Suppressor macrophage (primary cell): ENCODE measurements at regions not wholly inside any gene's neighbourhood (a gene's known extent, or its start where the extent isn't known, plus 50 kb on each side); places are given as distances from the start of the nearest gene placed in this dataset.

Experiments used
- DNase-seq, 4 experiments: peaks; one replicate each; pipeline ENCODE4 v3.0.0-alpha.2; 2020 to 2022

DNA sequence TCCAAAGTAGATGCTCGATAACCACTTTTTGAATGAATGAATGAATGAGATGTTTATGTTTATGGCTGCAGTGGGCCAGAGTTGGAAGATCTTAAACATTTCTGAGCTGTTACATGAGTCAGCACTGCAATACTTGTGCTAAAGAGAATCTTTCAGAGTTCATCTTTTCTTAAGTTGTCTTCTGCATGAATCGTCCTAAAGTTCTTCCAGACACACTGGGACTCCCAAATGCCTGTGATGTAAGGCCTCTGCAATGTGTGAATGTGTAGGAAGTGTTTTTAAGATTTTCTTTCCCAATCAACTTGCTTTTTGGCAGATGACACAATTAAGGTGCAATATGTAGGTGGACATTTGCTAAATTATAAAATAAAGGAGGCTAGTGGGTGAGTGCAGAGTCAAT, 50.3 kb upstream of the TRIM9 start:
- peak; percentile 7 to 47 (median 29) for DNase-seq

DNA sequence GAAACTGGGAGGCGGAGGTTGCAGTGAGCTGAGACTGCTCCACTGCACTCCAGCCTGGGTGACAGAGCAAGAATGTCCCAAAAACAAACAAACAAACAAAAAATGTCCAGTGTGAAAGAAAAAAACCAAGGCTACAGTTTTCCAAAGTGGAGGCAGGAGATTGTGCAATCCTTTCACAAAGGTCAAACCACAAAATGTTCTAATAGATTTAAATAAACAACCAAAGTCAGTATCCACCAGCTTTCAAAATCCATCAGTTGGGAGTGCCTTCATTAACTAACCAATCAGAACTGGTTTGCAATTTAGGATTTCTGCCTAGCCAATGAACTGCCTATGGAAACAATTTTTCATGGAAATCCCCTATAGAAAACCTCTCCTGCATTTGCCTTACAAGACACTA, 52.3 kb upstream of the TRIM9 start:
- peak in 3 of 4 experiments; percentile 12 to 54 (median 21) for DNase-seq

- DNase-seq: no peak
Observed at GRCh38 chr14:51155326-51155725, 60.4 kb upstream of the TRIM9 start.

DNA sequence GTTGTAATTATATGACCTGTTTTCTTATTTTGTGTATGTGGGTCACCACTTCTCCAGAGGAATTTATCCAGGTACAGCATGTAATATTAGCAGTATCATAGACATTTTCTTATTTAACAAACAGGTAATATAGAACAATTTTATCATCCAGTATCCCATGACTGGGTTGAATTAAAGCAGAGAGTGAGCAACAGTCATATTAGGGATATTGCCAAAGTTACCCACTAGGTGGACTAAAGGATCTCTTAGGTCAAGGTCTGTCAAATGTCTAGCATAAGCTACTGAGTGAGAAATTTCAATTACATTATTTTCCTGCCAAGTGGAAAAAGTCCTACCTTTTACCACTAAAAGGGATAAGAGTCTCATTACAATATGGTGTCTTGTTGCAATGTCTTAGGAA, 62.1 kb upstream of the TRIM9 start:
- DNase-seq: peak in 3 of 4 experiments; percentile 32 to 58 (median 51)

- DNase-seq: no peak
Observed at GRCh38 chr14:51160871-51161270, 66.0 kb upstream of the TRIM9 start.

DNA sequence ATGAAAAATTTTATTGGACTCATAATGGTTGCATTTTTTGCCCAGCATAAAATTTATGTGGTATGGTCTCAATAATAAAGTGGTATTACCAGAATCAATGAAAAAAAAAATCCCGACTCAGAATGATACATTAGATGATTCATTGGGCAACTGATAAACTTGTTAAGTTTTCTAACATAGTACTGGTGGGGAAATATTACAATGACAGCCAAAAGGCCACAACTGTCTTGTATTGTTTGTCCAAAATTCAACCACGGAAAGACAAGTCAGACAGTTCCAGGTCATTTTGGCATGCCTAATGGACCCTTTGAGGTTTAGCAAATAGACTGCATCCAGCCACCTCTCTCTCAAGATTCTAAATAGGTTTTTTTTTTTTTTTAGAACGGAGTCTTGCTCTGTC, 70.5 kb upstream of the TRIM9 start:
- DNase-seq: no peak

DNA sequence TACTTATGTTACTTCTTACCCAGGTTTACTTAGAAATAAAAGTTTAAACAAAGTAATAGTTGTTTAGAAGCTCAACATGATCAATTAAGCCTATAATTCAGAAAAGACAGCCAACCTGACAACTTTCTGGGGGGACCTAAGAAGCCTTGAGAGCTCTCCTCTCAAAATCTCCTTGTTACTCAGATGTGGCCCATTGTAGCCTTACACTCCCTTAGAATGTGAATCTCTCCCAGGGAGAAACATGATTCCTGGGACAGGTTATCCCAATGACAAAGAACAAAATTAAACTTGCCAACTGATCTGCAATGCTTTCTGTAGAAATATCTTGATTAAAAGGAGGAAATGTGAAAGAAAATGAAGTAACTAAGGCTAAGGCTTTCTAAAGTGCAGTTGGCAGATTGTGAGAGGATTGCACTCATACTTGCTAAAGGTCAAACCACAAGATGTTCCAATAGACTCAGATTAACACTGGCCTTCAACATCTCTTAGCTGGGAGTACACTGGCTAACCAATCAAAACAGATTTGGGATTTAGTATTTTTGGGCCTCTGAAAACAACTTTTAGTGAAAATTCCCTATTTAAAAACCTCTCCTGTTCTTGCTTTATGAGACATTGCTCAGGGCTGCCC, 72.3 kb upstream of the TMX1 start:
- DNase-seq: peak; percentile 31 to 74 (median 56)

GRCh38 chr14:51168215-51168613, 71.8 kb upstream of the TMX1 start:
- DNase-seq: no peak

DNA sequence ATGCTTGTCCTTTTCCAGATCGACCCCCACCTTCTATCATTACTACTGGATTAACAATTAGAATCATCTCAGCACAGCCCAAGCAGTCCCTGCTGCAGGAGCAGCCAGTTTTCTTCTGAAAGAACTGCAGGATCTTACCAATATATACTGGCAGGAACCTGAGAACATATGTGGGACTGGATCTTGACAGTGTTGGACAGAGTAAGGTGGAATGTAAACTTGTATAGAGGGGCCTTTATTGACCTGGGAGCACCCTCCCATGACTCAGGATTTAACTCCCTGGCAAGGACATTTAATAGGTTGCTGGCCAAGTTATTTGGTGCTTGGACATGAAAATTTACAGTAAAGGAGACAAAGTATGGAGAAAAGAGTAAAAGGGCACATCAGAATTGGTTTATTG, 66.2 kb upstream of the TMX1 start:
- DNase-seq: no peak

DNA sequence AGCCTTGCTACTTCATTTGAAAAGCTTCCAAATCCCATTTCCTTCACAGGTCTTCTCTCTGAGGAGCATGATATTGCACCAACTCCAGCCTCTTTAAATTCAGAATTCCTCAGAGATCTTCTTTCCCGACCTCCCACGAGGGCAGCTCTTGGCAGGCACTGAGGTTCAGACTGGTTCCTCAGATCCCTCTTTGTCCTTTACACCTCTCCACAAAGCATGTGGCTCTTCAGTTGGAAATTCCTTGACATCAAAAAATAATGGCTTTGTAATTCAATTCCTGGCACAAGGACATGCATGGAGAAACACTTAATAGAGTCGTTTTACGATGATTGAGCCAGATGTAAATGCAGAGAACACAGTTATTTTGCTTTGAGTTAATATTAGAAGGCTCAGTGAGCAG, 63.2 kb upstream of the TMX1 start:
- no peak for DNase-seq

GRCh38 chr14:51180577-51180976, 59.5 kb upstream of the TMX1 start:
- peak; percentile 5 to 43 (median 16) for DNase-seq

- no peak for DNase-seq
Observed at GRCh38 chr14:51182131-51182565, 57.9 kb upstream of the TMX1 start.

- DNase-seq: peak; percentile 19 to 47 (median 36)
Observed at GRCh38 chr14:51185180-51185579, 54.9 kb upstream of the TMX1 start.

DNA sequence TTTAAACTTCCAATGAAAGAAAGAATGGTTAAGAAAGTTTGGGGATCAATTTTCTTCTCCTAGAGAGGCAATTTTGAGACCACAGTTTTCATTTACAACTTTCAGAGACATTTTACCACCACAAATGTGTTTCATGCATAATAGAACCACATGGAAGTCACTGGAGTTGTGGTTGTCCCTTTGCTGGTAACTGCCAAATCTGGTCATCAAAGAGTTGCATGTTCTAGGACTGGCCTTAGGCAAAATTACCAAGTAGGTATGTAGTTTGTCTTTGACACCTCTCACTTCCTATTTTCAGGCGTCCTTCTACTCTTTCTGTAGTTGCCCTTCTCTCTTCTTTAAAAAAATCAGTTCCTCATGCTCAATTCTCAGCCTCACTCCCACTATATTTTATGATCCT, 54.3 kb upstream of the TMX1 start:
- DNase-seq: no peak

- DNase-seq: no peak
Observed at GRCh38 chr14:51188566-51189185, 51.4 kb upstream of the TMX1 start.

DNA sequence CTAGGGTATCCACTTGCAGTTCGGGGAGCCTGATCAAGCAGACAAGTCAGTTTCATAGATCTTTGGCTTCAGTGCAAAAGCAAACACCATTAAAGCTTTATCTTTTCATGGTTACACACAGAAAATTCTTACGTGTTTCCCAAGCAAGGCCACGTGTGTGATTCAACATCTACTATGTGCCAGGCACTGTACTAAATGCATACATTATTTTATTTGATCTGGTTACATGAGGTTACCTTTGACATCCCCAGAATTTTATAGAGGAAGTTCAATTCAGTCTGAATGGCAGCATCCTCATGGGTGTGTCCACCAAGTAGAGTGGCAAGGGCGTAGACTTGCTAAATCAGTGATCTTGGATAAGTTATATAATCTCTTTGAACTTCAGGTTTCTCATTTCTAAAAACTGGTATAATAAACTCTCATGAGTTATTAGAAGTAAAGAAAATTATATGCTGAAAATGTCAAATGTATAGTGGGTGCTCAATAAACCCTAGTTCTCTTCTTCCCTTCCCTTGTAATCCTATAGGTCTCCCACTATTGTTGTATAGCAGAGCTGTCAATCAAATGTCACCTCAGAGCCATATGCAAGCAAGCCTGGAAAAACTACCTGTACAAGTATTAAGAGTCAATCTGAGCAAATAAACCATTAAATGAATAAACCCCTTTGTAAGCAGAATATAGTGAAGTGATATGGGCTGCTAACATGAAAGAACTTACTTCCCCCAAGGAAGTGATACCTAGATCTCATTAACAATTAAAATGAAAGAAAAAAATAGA, 50.3 kb upstream of the TMX1 start:
- DNase-seq: no peak
